Bronchial epithelial cell (primary cell): ENCODE measurements at regions not wholly inside any gene's neighbourhood (a gene's known extent, or its start where the extent isn't known, plus 50 kb on each side); places are given as distances from the start of the nearest gene placed in this dataset.

Experiments used
- DNase-seq: peaks from one replicate; pipeline ENCODE4 v3.0.0-alpha.2; 2010; ENCODE audit warnings: low read depth
- FAIRE-seq: peaks from 2 replicates; lab custom pipeline; 2011; peaks lifted over from hg19 to GRCh38; lab: Jason Lieb, UNC
- H3K27me3 ChIP-seq: 2 replicates; pipeline ENCODE4 v1.5.1; 2011; ENCODE audit warnings: low read length; ENCODE audit not compliant: control insufficient read depth, insufficient read depth
- H3K36me3 ChIP-seq: 2 replicates; pipeline ENCODE4 v1.5.1; 2011; ENCODE audit warnings: low read length; ENCODE audit not compliant: control insufficient read depth, insufficient read depth
- H3K4me3 ChIP-seq: 2 replicates; pipeline ENCODE4 v1.5.1; 2011; ENCODE audit warnings: mild to moderate bottlenecking, low read depth, low read length, control low read depth
- CTCF ChIP-seq: IDR thresholded peaks from 2 replicates; pipeline ENCODE4 v1.5.1; 2011; ENCODE audit warnings: mild to moderate bottlenecking, moderate library complexity, low read length, control low read depth, inconsistent platforms; ENCODE audit not compliant: insufficient read depth, severe bottlenecking

DNA sequence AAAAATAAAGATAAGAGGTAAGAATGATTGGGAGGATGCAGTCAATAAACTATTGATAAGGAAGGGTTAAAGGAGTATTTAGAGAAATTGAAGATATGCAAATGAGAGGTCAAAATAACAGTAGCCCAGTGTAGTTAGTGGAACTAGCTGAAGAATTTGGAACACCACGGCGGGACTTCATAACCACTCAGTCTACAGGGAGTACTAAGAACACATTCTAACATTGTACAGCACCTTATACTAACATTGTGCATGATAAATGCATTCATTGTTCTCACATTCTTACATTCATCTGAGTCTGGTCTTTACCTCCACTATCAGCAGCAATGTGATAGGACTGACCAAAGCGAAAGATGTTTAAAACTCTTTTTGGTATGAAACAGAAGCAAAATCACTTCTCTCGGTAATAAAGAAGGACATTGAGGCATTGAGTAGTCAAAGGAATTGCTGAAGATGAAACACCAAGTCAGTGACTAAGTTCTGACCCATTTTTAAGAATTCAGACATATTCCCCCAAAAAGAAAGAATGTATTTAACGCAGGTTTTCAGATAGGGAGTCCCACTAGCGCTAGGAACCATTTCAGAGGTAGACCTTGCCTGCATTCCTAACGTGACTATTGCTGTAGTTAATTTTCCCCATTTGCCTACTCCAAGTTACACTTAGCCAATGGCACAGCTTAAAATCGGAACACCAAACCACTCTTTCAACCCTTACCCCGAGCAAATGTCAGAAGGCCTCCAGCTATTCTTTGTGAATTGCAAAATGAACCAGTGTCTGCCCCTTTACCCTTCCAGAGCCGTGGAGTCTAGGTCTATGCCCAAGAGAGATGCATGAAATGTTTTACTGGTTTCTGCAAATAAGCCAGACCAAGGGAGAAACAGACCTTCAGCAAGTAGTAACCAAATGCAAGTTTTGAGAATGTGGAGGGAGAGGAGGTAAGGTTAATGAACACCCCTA, 108.8 kb upstream of the IRF2BP2 start:
- FAIRE-seq (no peak), DNase-seq (no peak)
- Histone ChIP-seq H3K27me3 (no peaks in the 10 kb centered on the region), H3K36me3 (no peaks in the 10 kb centered on the region), H3K4me3 (no peak overlapping the region)
- no peak for TF ChIP-seq CTCF

DNA sequence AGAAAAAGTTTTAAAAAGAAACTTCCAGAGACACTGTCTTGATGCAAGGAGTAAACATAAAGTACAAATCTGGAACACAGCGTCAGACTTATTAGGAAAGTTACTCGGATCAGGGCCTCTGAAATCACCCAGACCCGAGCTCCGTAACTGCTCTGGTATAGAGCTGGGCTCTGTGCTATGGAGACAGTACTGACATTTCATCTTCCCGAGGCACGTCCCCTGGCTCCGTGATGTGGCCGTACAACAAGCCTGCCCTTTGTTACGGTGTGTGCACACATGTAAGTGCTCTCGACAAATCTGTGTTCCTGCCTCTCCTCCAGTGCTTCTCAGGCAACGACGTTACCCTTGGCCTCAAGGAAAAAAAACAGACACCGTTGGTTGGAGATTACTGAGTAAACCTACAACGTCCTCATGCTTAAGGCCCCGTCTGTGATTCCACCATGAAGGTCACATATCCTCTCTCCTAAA, 107.0 kb upstream of the IRF2BP2 start:
- no peaks in the 10 kb centered on the region for H3K27me3 ChIP-seq
- DNase-seq (no peak), FAIRE-seq (no peak)
- TF ChIP-seq CTCF, result no peak
- no peak overlapping the region for H3K4me3 ChIP-seq
- H3K36me3 ChIP-seq, result no peaks in the 10 kb centered on the region

GRCh38 chr1:234715252-234716014, 105.5 kb upstream of the IRF2BP2 start:
- H3K27me3 ChIP-seq, result no peaks in the 10 kb centered on the region
- no peak for TF ChIP-seq CTCF
- no peaks in the 10 kb centered on the region for H3K36me3 ChIP-seq
- DNase-seq, result no peak
- FAIRE-seq, result no peak
- no peak overlapping the region for H3K4me3 ChIP-seq

DNA sequence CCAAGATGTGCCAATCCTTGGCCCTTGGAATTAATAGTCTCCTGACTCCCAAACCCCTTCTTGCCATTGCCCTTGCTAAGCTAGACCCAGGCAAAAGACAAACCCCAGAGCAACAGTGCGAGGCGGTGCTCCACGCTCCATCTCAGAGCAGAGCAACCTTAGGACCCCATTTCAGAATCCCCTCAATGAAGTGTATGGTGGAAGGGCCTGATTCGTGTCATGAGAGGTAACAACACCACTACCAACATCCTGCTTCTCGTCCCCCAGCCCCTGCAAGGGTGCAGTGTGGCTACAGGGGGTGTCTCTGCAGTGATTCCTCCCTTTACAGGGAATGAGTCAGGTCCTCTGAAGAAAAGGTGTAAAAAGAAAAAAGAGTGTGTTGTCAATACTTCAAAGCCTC, 103.9 kb upstream of the IRF2BP2 start:
- no peak for DNase-seq
- TF ChIP-seq CTCF, result no peak
- H3K27me3 ChIP-seq, result no peaks in the 10 kb centered on the region
- H3K4me3 ChIP-seq, result no peak overlapping the region
- FAIRE-seq, result no peak
- no peaks in the 10 kb centered on the region for H3K36me3 ChIP-seq

- no peak for TF ChIP-seq CTCF
- FAIRE-seq (no peak), DNase-seq (no peak)
- Histone ChIP-seq H3K36me3 (no peaks in the 10 kb centered on the region), H3K27me3 (no peaks in the 10 kb centered on the region), H3K4me3 (no peak overlapping the region)
Observed at GRCh38 chr1:234713440-234713839, 103.5 kb upstream of the IRF2BP2 start.
